HEK293 (cell line): ENCODE measurements at regions not wholly inside any gene's neighbourhood (a gene's known extent, or its start where the extent isn't known, plus 50 kb on each side); places are given as distances from the start of the nearest gene placed in this dataset.

ENCODE experiments used
- CTCF ChIA-PET: fragments of 350-600 bp; formaldehyde crosslinking; extraction: SDS; loops from one replicate; lab custom pipeline; 2021; ENCODE audit warnings: antibody characterized with exemption; lab: Yijun Ruan, JAX
- POLR2A ChIA-PET: fragments of 300-600 bp; formaldehyde crosslinking; extraction: SDS; loops from one replicate; lab custom pipeline; 2020; ENCODE audit warnings: antibody characterized with exemption, inconsistent platforms; lab: Yijun Ruan, JAX
- H3K27ac ChIP-seq: fragments of 200-500 bp; sonication (Bioruptor generic); 2 replicates; pipeline ENCODE4 v1.5.1; 2014; ENCODE audit warnings: low read depth, low read length, control low read depth, inconsistent platforms; ENCODE audit errors: extremely low read depth
- H3K36me3 ChIP-seq, 2 experiments: fragments of 200-500 bp in 1 of 2; sonication (Bioruptor generic) in 1 of 2; 1 replicate in 1 of 2; 2 replicates in 1 of 2; pipeline ENCODE4 v1.5.1; 2014 to 2017; ENCODE audit warnings: inconsistent platforms in 2 of 2, low read length in 2 of 2; ENCODE audit not compliant: control insufficient read depth in 2 of 2, insufficient read depth in 1 of 2
- H3K4me1 ChIP-seq: fragments of 200-500 bp; sonication (Bioruptor generic); 2 replicates; pipeline ENCODE4 v1.5.1; 2014; ENCODE audit warnings: mild to moderate bottlenecking, low read length, inconsistent platforms; ENCODE audit not compliant: control insufficient read depth, insufficient read depth
- H3K4me3 ChIP-seq: 2 replicates; pipeline ENCODE4 v1.5.1; 2011; ENCODE audit warnings: low read depth, mild to moderate bottlenecking, control low read depth, low read length, moderate library complexity
- H3K9me3 ChIP-seq: fragments of 200-500 bp; sonication (Bioruptor generic); 2 replicates; pipeline ENCODE4 v1.5.1; 2014; ENCODE audit warnings: low read depth, low read length, inconsistent platforms; ENCODE audit not compliant: control insufficient read depth, insufficient read depth
- ELK4 ChIP-seq: IDR thresholded peaks from 2 replicates; pipeline ENCODE4 v1.6.1; 2011; ENCODE audit warnings: mild to moderate bottlenecking, low read depth, low read length, borderline replicate concordance
- HIC1 ChIP-seq: fragments of 450-650 bp; formaldehyde crosslinking; IDR thresholded peaks from 2 replicates; pipeline ENCODE4 v1.5.1; 2016; ENCODE audit warnings: missing biosample characterization, missing genetic modification characterization
- PRDM2 ChIP-seq: fragments of 450-650 bp; formaldehyde crosslinking; IDR thresholded peaks from 2 replicates; pipeline ENCODE4 v1.5.1; 2016; ENCODE audit warnings: missing biosample characterization, missing genetic modification characterization, borderline replicate concordance
- WT1 ChIP-seq: fragments of 450-650 bp; formaldehyde crosslinking; IDR thresholded peaks from 2 replicates; pipeline ENCODE4 v1.5.1; 2016; ENCODE audit warnings: missing biosample characterization, missing genetic modification characterization
- ZBTB26 ChIP-seq: fragments of 450-650 bp; formaldehyde crosslinking; optimal IDR thresholded peaks from 2 replicates; pipeline ENCODE3; 2016; ENCODE audit warnings: missing biosample characterization, mild to moderate bottlenecking, missing genetic modification characterization
- ZFP3 ChIP-seq: fragments of 450-650 bp; formaldehyde crosslinking; IDR thresholded peaks from 2 replicates; pipeline ENCODE4 v1.5.1; 2016; ENCODE audit warnings: low read depth, missing biosample characterization, missing genetic modification characterization
- ZNF114 ChIP-seq: fragments of 450-650 bp; formaldehyde crosslinking; IDR thresholded peaks from 2 replicates; pipeline ENCODE4 v1.5.0; 2017; ENCODE audit warnings: missing biosample characterization, missing genetic modification characterization
- ZNF138 ChIP-seq: fragments of 450-650 bp; formaldehyde crosslinking; IDR thresholded peaks from 2 replicates; pipeline ENCODE4 v1.5.1; 2016; ENCODE audit warnings: missing biosample characterization, missing genetic modification characterization, borderline replicate concordance
- ZNF140 ChIP-seq: fragments of 450-650 bp; formaldehyde crosslinking; IDR thresholded peaks from 2 replicates; pipeline ENCODE4 v1.5.1; 2016; ENCODE audit warnings: missing biosample characterization, missing genetic modification characterization
- ZNF184 ChIP-seq: fragments of 450-650 bp; IDR thresholded peaks from 2 replicates; pipeline ENCODE4 v1.5.1; 2018; ENCODE audit warnings: missing biosample characterization, mild to moderate bottlenecking, missing genetic modification characterization
- ZNF26 ChIP-seq: fragments of 450-650 bp; formaldehyde crosslinking; IDR thresholded peaks from 2 replicates; pipeline ENCODE4 v1.5.1; 2016; ENCODE audit warnings: missing biosample characterization, missing genetic modification characterization
- ZNF280C ChIP-seq: fragments of 450-650 bp; formaldehyde crosslinking; IDR thresholded peaks from 2 replicates; pipeline ENCODE4 v1.5.1; 2016; ENCODE audit warnings: missing biosample characterization, missing genetic modification characterization
- ZNF48 ChIP-seq: fragments of 450-650 bp; formaldehyde crosslinking; IDR thresholded peaks from 2 replicates; pipeline ENCODE4 v1.5.1; 2016; ENCODE audit warnings: missing biosample characterization, missing genetic modification characterization
- ZNF558 ChIP-seq: fragments of 450-650 bp; formaldehyde crosslinking; IDR thresholded peaks from 2 replicates; pipeline ENCODE4 v1.5.1; 2016; ENCODE audit warnings: missing biosample characterization, missing genetic modification characterization
- ZNF654 ChIP-seq: fragments of 450-650 bp; formaldehyde crosslinking; IDR thresholded peaks from 2 replicates; pipeline ENCODE4 v1.5.1; 2016; ENCODE audit warnings: low read depth, missing biosample characterization, missing genetic modification characterization
- ZNF776 ChIP-seq: fragments of 450-650 bp; formaldehyde crosslinking; IDR thresholded peaks from 2 replicates; pipeline ENCODE4 v1.5.0; 2017; ENCODE audit warnings: missing biosample characterization, missing genetic modification characterization, borderline replicate concordance
- ZNF791 ChIP-seq: fragments of 450-650 bp; formaldehyde crosslinking; IDR thresholded peaks from 2 replicates; pipeline ENCODE4 v1.5.1; 2016; ENCODE audit warnings: missing biosample characterization, missing genetic modification characterization
- ZSCAN18 ChIP-seq: fragments of 450-650 bp; formaldehyde crosslinking; IDR thresholded peaks from 2 replicates; pipeline ENCODE4 v1.5.1; 2016; ENCODE audit warnings: missing biosample characterization, missing genetic modification characterization

GRCh38 chr10:59957975-59958374 is 51.6 kb upstream of the CCDC6 start:
- POLR2A ChIA-PET = no interaction called here
- no peaks in the 10 kb centered on the region for H3K9me3 ChIP-seq

More at GRCh38 chr10:59957975-59958374, 51.6 kb upstream of the CCDC6 start:
- Histone ChIP-seq H3K4me1 (no peaks in the 10 kb centered on the region), H3K27ac (no peak overlapping the region), H3K4me3 (no peak overlapping the region), H3K36me3 (no peaks in the 10 kb centered on the region)
- CTCF ChIA-PET = no interaction called here
- no peak for TF ChIP-seq ZNF114
- TF ChIP-seq ZNF48 (tag by site-specific recombination) = no peak
- TF ChIP-seq ZFP3 (tag by site-specific recombination) = no peak
- TF ChIP-seq ZNF26 = no peak
- no peak for TF ChIP-seq HIC1 (tag by site-specific recombination)
- no peak for TF ChIP-seq ZNF280C (tag by site-specific recombination)
- no peak for TF ChIP-seq ZNF791 (tag by site-specific recombination)
- TF ChIP-seq ZNF184 (tag by site-specific recombination) = no peak
- TF ChIP-seq ZNF138 (tag by site-specific recombination) = no peak
- no peak for TF ChIP-seq WT1 (tag by site-specific recombination)
- no peak for TF ChIP-seq ZNF140
- no peak for TF ChIP-seq ZSCAN18 (tag by site-specific recombination)
- no peak for TF ChIP-seq ZBTB26 (tag by site-specific recombination)
- no peak for TF ChIP-seq ZNF776
- TF ChIP-seq ELK4 = no peak
- no peak for TF ChIP-seq ZNF558 (tag by site-specific recombination)
- no peak for TF ChIP-seq PRDM2
- TF ChIP-seq ZNF654 (tag by site-specific recombination) = no peak
